Ishikawa (cell line): ENCODE measurements at regions not wholly inside any gene's neighbourhood (a gene's known extent, or its start where the extent isn't known, plus 50 kb on each side); places are given as distances from the start of the nearest gene placed in this dataset.

Experiments used
- CEBPB ChIP-seq: IDR thresholded peaks from 2 replicates; pipeline ENCODE4 v1.6.1; 2012
- CREB1 ChIP-seq: IDR thresholded peaks from 2 replicates; pipeline ENCODE4 v1.6.1; 2012; ENCODE audit warnings: low read depth
- EGR1 ChIP-seq: IDR thresholded peaks from 2 replicates; pipeline ENCODE4 v1.6.1; 2012
- EP300 ChIP-seq: IDR thresholded peaks from 2 replicates; pipeline ENCODE4 v1.6.1; 2012; ENCODE audit warnings: borderline replicate concordance
- FOXM1 ChIP-seq: IDR thresholded peaks from 2 replicates; pipeline ENCODE4 v1.6.1; 2012; ENCODE audit warnings: low read depth, borderline replicate concordance
- NFIC ChIP-seq: IDR thresholded peaks from 2 replicates; pipeline ENCODE4 v1.6.1; 2012
- RAD21 ChIP-seq: IDR thresholded peaks from 2 replicates; pipeline ENCODE4 v1.6.1; 2012; ENCODE audit warnings: low read depth
- TAF1 ChIP-seq: IDR thresholded peaks from 2 replicates; pipeline ENCODE4 v1.6.1; 2012; ENCODE audit warnings: low read depth, mild to moderate bottlenecking
- TCF12 ChIP-seq: IDR thresholded peaks from 2 replicates; pipeline ENCODE4 v1.6.1; 2012; ENCODE audit warnings: low read depth
- TEAD4 ChIP-seq: IDR thresholded peaks from 2 replicates; pipeline ENCODE4 v1.6.1; 2012
- YY1 ChIP-seq: IDR thresholded peaks from 2 replicates; pipeline ENCODE4 v1.6.1; 2012; ENCODE audit warnings: low read depth
- ZBTB7A ChIP-seq: IDR thresholded peaks from 2 replicates; pipeline ENCODE4 v1.6.1; 2012; ENCODE audit warnings: low read depth
- TF ChIP-seq, protein P1 (sequence below): IDR thresholded peaks from 2 replicates; pipeline ENCODE4 v1.6.1; 2012
- TF ChIP-seq, protein P2 (sequence below): IDR thresholded peaks from 2 replicates; pipeline ENCODE4 v1.6.1; 2012; ENCODE audit warnings: low read depth, mild to moderate bottlenecking
- TF ChIP-seq, protein P3 (sequence below): IDR thresholded peaks from 2 replicates; pipeline ENCODE4 v1.6.1; 2012

DNA sequence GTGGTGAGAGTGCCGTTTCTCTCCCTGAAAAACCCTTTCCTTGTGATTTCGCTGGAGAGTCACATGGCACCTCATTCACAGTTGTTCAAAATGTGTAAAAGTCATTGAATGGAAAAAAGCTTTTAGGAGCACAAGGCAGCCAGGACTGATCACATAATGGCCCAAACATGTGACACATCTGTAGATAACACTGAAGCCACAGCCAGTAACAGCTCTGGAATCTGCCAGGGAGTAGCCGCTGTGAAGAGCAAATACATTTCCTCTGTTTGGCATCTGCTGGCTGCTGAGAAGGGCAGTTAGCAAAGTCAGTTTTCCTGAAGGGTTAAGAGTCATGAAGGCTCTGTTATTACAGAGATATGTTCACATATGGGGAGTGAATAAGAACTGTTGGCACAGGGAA is 271.8 kb downstream of the NNT start:
- TF ChIP-seq FOXM1 (no peak), CEBPB (no peak), RAD21 (no peak), TCF12 (no peak), EP300 (no peak), CREB1 (no peak), EGR1 (no peak), TEAD4 (no peak), TAF1 (no peak), YY1 (no peak), ZBTB7A (no peak), NFIC (no peak)
- TF ChIP-seq, protein P1, sequence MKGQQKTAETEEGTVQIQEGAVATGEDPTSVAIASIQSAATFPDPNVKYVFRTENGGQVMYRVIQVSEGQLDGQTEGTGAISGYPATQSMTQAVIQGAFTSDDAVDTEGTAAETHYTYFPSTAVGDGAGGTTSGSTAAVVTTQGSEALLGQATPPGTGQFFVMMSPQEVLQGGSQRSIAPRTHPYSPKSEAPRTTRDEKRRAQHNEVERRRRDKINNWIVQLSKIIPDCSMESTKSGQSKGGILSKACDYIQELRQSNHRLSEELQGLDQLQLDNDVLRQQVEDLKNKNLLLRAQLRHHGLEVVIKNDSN, result no peak
- TF ChIP-seq, protein P2, sequence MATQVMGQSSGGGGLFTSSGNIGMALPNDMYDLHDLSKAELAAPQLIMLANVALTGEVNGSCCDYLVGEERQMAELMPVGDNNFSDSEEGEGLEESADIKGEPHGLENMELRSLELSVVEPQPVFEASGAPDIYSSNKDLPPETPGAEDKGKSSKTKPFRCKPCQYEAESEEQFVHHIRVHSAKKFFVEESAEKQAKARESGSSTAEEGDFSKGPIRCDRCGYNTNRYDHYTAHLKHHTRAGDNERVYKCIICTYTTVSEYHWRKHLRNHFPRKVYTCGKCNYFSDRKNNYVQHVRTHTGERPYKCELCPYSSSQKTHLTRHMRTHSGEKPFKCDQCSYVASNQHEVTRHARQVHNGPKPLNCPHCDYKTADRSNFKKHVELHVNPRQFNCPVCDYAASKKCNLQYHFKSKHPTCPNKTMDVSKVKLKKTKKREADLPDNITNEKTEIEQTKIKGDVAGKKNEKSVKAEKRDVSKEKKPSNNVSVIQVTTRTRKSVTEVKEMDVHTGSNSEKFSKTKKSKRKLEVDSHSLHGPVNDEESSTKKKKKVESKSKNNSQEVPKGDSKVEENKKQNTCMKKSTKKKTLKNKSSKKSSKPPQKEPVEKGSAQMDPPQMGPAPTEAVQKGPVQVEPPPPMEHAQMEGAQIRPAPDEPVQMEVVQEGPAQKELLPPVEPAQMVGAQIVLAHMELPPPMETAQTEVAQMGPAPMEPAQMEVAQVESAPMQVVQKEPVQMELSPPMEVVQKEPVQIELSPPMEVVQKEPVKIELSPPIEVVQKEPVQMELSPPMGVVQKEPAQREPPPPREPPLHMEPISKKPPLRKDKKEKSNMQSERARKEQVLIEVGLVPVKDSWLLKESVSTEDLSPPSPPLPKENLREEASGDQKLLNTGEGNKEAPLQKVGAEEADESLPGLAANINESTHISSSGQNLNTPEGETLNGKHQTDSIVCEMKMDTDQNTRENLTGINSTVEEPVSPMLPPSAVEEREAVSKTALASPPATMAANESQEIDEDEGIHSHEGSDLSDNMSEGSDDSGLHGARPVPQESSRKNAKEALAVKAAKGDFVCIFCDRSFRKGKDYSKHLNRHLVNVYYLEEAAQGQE, result no peak
- TF ChIP-seq, protein P3, sequence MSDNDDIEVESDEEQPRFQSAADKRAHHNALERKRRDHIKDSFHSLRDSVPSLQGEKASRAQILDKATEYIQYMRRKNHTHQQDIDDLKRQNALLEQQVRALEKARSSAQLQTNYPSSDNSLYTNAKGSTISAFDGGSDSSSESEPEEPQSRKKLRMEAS, result no peak

- TF ChIP-seq, protein P1, result no peak
- TF ChIP-seq, protein P2, result no peak
- TF ChIP-seq, protein P3, result no peak
- no peak for TF ChIP-seq NFIC
- TF ChIP-seq RAD21, result no peak
- TF ChIP-seq FOXM1, result no peak
- TF ChIP-seq YY1, result no peak
- no peak for TF ChIP-seq ZBTB7A
- no peak for TF ChIP-seq EP300
These were observed 270.8 kb downstream of the NNT start for GRCh38 chr5:43873791-43874190.

- TF ChIP-seq EGR1 (no peak), YY1 (no peak), TCF12 (no peak), TEAD4 (no peak), RAD21 (no peak), CEBPB (no peak), ZBTB7A (no peak), EP300 (no peak), FOXM1 (no peak), TAF1 (no peak), NFIC (no peak), CREB1 (no peak)
- TF ChIP-seq, protein P2, result no peak
- TF ChIP-seq, protein P1, result no peak
- TF ChIP-seq, protein P3, result no peak
These were observed 256.3 kb downstream of the NNT start for GRCh38 chr5:43859309-43859708.

GRCh38 chr5:43855452-43855851 is 252.5 kb downstream of the NNT start:
- TF ChIP-seq TCF12 (no peak), TAF1 (no peak), RAD21 (no peak), TEAD4 (no peak)
- TF ChIP-seq, protein P2, result no peak
